ENCODE measurements at regions not wholly inside any gene's neighbourhood (a gene's known extent, or its start where the extent isn't known, plus 50 kb on each side); places are given as distances from the start of the nearest gene placed in this dataset.
"Not testable (repeated sequence)": the region's sequence is repeated elsewhere in the genome, so short reads cannot be mapped to it uniquely, and the experiment has no call there.

DNA sequence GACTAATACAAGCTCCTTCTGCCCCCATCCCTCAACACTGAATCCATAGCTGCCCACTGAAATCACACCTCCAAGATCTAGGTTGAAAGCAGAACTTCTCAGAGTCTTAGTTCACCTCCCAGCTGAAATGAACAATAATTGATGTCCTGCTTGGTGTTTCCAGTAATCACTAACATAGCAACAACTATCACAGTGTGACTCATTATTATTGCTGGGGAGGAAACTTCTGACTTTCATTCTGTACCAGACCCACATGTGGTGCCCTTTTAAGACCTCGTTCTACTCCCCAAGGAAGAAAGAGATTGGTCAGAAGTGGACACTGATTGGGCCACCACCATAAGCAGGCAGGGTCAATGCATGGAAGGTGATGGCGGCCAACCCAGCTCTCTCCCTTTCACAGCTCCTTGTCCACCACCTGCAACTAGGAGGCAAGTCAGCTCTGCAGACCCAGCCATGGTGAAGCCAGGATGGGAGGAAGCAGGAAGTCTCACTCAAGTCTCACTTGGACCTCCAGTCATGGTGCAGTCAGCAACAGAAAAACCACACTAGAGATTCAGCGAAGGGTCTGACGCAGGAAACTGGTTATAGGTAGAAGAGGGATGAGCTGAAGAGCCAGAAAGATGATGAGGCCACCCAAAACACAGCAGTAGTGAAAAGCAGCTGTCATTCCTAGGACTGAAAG, 720.2 kb downstream of the PTPRU start:
- DNase-seq: no peak

GRCh38 chr1:29954591-29954990, 718.3 kb downstream of the PTPRU start:
- DNase-seq: no peak

- no peak for DNase-seq
These were observed 717.6 kb downstream of the PTPRU start for GRCh38 chr1:29953961-29954360.

- DNase-seq: no peak
These were observed 713.4 kb downstream of the PTPRU start for GRCh38 chr1:29949676-29950075.

DNA sequence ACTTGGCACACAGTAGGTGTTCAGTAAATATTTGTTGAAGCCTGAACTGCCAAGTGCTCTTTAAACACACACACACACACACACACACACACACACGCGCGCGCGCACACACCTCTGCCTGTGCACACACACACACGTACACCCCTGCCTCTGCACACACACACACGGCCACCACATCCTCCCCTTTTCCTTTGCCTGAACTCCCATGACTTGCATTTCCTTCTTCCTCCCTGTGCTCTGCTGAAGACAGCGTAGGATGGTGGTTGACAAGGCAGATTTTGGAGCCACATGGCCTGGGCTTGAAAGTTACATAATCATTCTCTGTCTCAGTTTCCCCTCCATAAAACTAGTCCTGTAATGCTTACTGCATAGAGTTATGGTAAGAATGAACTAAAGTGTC, 712.3 kb downstream of the PTPRU start:
- no peak for DNase-seq

GRCh38 chr1:29946057-29946456, 709.7 kb downstream of the PTPRU start:
- no peak for DNase-seq

- no peak for DNase-seq
These were observed 709.1 kb downstream of the PTPRU start for GRCh38 chr1:29945426-29945825.

GRCh38 chr1:29944253-29944905, 708.1 kb downstream of the PTPRU start:
- no peak for DNase-seq

- DNase-seq: no peak
These were observed 706.7 kb downstream of the PTPRU start for GRCh38 chr1:29943034-29943433.

DNA sequence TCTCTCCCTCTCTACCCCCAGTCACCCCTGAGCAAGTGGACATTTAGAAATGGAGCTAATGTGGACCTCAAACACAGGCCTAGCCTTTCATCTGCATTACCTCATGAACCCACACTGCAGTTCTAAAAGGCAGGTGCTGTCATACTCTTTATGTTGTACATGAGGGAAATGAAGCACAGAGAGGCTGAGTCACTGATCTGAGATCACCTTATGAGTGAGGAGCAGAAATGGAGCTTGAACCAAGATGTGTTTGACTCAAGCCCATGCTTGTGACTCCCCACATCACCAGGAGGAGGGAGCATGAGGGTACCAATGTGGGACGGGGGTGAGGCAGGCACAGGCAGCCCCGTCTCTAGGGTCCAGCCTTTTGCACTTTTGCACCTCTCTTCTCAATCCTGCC, 702.8 kb downstream of the PTPRU start:
- no peak for DNase-seq

DNA sequence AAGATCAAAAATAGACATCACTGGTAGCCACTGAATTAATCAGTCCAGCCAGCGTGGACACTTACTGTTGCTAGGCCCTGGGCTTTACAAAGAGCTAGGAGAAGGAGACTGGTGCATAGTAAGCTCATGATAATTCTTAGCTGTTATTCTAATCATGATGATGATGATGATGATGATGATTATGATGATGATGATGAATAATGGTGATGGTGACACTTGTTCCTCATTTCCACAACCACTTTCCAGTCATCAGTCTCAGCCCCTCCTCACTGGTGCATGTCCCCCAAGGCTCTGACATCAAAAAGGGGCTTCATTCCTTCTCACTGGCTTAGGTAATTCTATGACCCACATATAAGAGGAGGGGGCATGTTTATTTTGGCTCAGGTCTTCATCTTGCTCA, 701.0 kb downstream of the PTPRU start:
- DNase-seq: no peak

DNA sequence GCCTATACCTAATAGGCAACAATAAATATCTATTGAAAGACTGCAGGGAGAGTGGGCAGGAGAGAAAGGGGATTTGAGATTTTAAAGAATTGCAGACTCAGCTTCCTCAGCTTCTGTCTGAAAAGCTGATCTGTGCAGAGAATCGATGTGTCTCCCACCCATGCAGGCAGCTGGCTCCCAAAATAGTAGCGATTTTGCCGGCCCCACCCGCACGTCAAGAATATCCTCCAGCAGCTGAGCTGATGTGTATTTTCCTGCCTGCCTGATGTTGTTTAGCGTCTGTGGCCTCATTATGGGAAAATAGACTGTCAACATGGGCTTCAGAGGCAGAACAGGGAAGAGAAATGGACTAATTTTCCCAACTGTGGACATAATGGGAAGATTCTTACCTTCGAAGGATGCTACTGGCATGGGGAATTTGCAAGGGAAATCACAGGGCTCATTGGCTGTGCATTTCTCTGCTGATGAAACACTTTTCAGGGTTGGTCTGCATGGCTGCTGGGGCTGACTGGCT, 699.8 kb downstream of the PTPRU start:
- no peak for DNase-seq

- DNase-seq: no peak
These were observed 698.0 kb downstream of the PTPRU start for GRCh38 chr1:29934255-29934772.

- no peak for DNase-seq
These were observed 696.7 kb downstream of the PTPRU start for GRCh38 chr1:29933067-29933466.

DNA sequence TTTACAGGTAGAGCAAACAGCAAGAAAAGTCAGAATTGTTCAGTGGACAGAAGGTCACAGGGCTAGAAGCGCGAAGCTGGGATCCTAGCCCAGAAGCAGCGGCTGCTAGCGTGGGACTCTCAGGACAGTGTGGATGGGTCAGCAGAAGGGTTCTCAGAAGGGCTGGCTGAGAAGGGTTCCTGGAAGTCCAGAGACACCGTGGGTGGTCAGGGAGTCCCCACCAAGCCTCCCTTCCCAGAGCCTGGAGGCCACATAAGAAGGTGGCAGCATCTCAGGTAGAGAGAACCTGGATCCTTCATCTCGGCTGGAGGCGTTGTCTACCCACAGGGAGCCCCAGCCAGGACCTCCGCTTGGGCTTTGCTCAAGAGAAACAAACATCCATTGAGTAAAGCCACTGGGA, 696.3 kb downstream of the PTPRU start:
- DNase-seq: no peak

DNA sequence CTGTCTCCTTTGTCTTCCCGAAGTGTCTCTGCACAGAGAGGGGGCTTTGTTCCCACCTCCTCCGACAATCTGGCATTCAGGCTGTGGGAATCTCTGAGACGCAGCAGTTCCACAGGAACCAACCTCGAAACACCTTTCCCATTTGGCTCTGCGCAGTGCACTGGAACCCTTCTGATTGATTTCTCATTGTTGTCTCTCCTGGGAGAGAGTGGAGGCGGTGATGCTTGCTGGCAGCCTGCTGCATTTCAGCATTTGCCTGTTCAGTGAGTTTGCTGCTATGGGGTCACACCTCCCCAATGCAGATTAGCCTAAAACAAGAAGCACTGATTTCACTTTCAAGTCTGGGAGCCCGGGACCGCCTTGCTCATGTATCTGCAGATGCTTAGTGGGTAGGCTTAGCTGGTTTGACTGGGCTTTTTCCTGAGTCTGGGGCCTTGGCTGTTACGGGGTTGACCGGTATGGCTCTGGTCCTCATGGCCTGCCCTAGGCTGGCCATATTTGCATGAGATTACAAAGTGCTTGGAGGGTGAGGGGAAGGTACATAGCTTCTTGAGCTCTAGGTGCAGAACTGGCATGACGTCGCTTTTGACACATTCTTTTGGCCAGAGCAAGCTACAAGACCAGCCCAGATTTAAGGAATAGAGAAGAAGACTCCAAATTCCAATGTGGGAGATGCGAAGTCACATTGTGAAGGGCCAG, 695.3 kb downstream of the PTPRU start:
- DNase-seq: no peak

DNA sequence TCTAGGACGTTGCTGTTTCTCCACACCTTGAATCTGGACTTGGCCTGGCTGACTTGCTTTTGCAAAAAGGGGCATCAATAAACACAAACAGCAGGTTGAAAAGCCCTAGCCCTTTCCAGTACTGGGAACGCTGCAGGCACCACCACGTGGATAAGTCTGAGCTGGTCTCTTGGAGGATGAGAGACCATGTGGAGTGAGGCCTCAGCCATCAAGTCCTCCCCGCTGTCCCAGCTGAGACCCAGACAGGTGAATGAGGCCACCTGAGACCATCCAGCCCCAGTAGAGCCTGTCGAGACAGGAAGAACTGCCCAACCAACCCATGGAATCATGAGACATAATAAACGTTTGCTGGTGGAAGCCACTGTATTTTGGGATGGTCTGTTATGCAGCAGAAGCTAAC, 688.7 kb downstream of the PTPRU start:
- DNase-seq: no peak

- DNase-seq: no peak
These were observed 687.7 kb downstream of the PTPRU start for GRCh38 chr1:29924017-29924431.

GRCh38 chr1:29921741-29922140, 685.4 kb downstream of the PTPRU start:
- DNase-seq: no peak

DNA sequence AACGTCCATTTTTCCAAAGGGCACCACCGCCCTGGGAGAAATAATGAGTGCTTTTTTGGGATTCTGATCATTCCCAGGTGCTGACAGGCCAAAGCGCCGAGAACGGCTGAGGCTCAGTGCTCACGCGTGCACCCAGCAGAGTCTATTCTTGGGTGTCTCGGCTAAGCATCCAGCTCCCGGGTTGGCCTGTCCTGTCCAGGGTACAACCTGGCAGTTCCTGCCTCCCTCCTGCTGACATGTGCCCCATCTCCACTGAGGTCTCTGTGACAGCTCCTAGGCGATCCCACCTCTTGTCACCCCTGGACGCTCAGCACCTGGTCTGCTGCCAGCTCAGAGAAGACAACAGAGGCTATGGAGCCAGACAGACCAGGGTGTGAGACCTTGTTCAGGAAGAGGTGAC, 684.5 kb downstream of the PTPRU start:
- no peak for DNase-seq

DNA sequence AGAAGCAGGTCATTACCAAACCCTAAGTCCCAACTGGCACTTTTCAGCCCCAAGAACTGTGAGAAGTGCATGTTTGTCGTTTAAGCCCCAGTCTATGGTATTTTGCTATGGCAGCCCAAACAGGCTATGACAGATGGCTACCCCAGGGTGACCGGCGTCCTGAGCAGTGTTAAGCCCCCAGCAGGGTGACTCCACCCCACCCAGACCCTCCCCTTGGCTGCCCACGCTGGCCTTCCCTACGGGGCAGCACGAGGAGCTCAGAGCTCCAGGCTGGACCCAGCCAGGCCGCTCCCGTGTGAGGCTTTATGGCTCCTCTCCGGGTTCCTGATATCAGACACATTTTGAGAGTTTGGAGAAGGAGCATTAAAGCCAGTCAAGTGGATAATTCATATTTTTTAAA, 684.0 kb downstream of the PTPRU start:
- no peak for DNase-seq

DNA sequence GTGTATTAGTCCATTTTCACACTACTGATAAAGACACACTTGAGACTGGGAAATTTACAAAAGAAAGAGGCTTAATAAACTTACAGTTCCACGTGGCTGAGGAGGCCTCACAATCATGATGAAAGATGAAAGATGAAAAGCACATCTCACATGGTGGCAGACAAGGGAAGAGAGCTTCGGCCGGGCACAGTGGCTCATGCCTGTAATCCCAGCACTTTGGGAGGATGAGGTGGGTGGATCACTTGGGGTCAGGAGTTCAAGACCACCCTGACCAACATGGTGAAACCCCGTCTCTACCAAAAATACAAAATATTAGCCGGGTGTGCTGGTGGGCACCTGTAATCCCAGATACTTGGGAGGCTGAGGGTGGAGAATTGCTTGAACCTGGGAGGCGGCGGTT, 682.7 kb downstream of the PTPRU start:
- not testable (repeated sequence) for DNase-seq

DNA sequence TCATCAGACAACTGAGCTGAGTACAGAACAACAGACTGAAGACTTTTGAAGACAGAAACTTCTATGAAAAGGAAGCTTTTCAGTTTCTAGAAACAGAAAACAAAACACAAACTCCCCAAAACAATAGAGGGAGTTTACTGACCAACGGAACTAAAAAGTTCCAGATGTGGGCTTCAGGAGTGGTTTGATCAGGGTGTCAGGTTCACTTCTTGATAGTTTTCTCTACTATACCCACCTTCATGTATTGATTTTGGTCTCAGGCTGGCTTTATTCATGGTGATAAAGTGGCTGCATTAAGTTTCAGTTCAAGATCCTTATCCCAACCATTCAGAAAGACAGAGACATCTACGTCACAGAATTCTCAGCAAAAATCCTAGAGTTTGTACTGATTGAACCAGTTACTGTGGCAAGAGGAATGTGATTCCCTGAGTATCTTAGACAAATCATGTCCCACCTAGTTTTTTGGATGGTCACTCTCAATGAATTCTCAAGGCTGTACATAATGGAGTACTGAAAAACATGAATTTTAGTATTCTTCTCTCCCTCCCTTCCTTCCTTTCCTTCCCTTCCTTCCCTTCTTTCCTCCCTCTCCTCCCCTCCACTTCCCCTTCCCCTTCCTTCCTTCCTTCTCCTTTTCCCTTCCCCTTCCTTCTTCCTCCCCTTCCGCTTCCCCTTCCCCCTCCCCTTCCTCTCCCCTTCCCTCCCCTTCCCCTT, 680.5 kb downstream of the PTPRU start:
- no peak for DNase-seq

All from central memory CD4-positive, alpha-beta T cell (primary cell).